Bronchial epithelial cell (primary cell): ENCODE measurements at regions not wholly inside any gene's neighbourhood (a gene's known extent, or its start where the extent isn't known, plus 50 kb on each side); places are given as distances from the start of the nearest gene placed in this dataset.

Experiments
- DNase-seq: peaks from one replicate; pipeline ENCODE4 v3.0.0-alpha.2; 2010; ENCODE audit warnings: low read depth
- FAIRE-seq: peaks from 2 replicates; lab custom pipeline; 2011; peaks lifted over from hg19 to GRCh38; lab: Jason Lieb, UNC
- H3K27me3 ChIP-seq: 2 replicates; pipeline ENCODE4 v1.5.1; 2011; ENCODE audit warnings: low read length; ENCODE audit not compliant: control insufficient read depth, insufficient read depth
- H3K36me3 ChIP-seq: 2 replicates; pipeline ENCODE4 v1.5.1; 2011; ENCODE audit warnings: low read length; ENCODE audit not compliant: control insufficient read depth, insufficient read depth
- H3K4me3 ChIP-seq: 2 replicates; pipeline ENCODE4 v1.5.1; 2011; ENCODE audit warnings: mild to moderate bottlenecking, low read depth, low read length, control low read depth
- CTCF ChIP-seq: IDR thresholded peaks from 2 replicates; pipeline ENCODE4 v1.5.1; 2011; ENCODE audit warnings: mild to moderate bottlenecking, moderate library complexity, low read length, control low read depth, inconsistent platforms; ENCODE audit not compliant: insufficient read depth, severe bottlenecking

- H3K36me3 ChIP-seq: no peaks in the 10 kb centered on the region
- no peak overlapping the region for H3K4me3 ChIP-seq
- no peaks in the 10 kb centered on the region for H3K27me3 ChIP-seq
- FAIRE-seq: no peak
- no peak for DNase-seq
- TF ChIP-seq CTCF: no peak
Observed at GRCh38 chr5:20300110-20300509, 312.1 kb upstream of the CDH18 start.

DNA sequence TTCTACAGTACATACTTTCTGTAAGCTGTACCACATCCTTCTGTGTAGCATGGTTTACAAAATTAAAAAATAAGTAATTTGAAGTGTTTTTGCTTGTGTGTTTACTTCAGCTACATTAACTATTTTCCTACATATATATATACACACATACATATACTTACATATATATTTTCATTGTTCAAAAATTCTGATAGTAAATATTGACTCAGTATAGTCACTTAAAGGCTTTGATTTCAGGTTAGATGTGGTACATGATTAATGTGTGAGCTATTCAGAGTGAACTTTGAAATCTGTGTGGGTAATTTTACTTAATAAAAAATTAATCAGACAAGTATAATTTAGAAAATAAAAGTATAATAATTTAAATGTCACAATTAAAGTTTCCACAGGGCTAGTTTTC, 306.7 kb upstream of the CDH18 start:
- Histone ChIP-seq H3K4me3 (no peak overlapping the region), H3K27me3 (no peaks in the 10 kb centered on the region), H3K36me3 (no peaks in the 10 kb centered on the region)
- FAIRE-seq (no peak), DNase-seq (peak; percentile 13)
- TF ChIP-seq CTCF: no peak

GRCh38 chr5:20291766-20292165, 303.8 kb upstream of the CDH18 start:
- DNase-seq: no peak
- no peak overlapping the region for H3K4me3 ChIP-seq
- no peak for FAIRE-seq
- no peaks in the 10 kb centered on the region for H3K36me3 ChIP-seq
- no peaks in the 10 kb centered on the region for H3K27me3 ChIP-seq
- TF ChIP-seq CTCF: no peak

GRCh38 chr5:20287640-20288039, 299.6 kb upstream of the CDH18 start:
- Histone ChIP-seq H3K27me3 (no peaks in the 10 kb centered on the region), H3K36me3 (no peaks in the 10 kb centered on the region), H3K4me3 (no peak overlapping the region)
- DNase-seq: no peak
- no peak for FAIRE-seq
- TF ChIP-seq CTCF: no peak

GRCh38 chr5:20286512-20286911, 298.5 kb upstream of the CDH18 start:
- no peak for FAIRE-seq
- peak; percentile 79 for DNase-seq
- no peak overlapping the region for H3K4me3 ChIP-seq

More at GRCh38 chr5:20286512-20286911, 298.5 kb upstream of the CDH18 start:
- H3K27me3 ChIP-seq: no peaks in the 10 kb centered on the region
- no peak for TF ChIP-seq CTCF
- no peaks in the 10 kb centered on the region for H3K36me3 ChIP-seq
